Ishikawa (cell line): ENCODE measurements at regions not wholly inside any gene's neighbourhood (a gene's known extent, or its start where the extent isn't known, plus 50 kb on each side); places are given as distances from the start of the nearest gene placed in this dataset.

Experiments
- CEBPB ChIP-seq: IDR thresholded peaks from 2 replicates; pipeline ENCODE4 v1.6.1; 2012
- CREB1 ChIP-seq: IDR thresholded peaks from 2 replicates; pipeline ENCODE4 v1.6.1; 2012; ENCODE audit warnings: low read depth
- EGR1 ChIP-seq: IDR thresholded peaks from 2 replicates; pipeline ENCODE4 v1.6.1; 2012
- EP300 ChIP-seq: IDR thresholded peaks from 2 replicates; pipeline ENCODE4 v1.6.1; 2012; ENCODE audit warnings: borderline replicate concordance
- FOXM1 ChIP-seq: IDR thresholded peaks from 2 replicates; pipeline ENCODE4 v1.6.1; 2012; ENCODE audit warnings: low read depth, borderline replicate concordance
- MAX ChIP-seq: IDR thresholded peaks from 2 replicates; pipeline ENCODE4 v1.6.1; 2012
- NFIC ChIP-seq: IDR thresholded peaks from 2 replicates; pipeline ENCODE4 v1.6.1; 2012
- RAD21 ChIP-seq: IDR thresholded peaks from 2 replicates; pipeline ENCODE4 v1.6.1; 2012; ENCODE audit warnings: low read depth
- REST ChIP-seq: IDR thresholded peaks from 2 replicates; pipeline ENCODE4 v1.6.1; 2012; ENCODE audit warnings: low read depth, mild to moderate bottlenecking
- TAF1 ChIP-seq: IDR thresholded peaks from 2 replicates; pipeline ENCODE4 v1.6.1; 2012; ENCODE audit warnings: low read depth, mild to moderate bottlenecking
- TCF12 ChIP-seq: IDR thresholded peaks from 2 replicates; pipeline ENCODE4 v1.6.1; 2012; ENCODE audit warnings: low read depth
- TEAD4 ChIP-seq: IDR thresholded peaks from 2 replicates; pipeline ENCODE4 v1.6.1; 2012
- USF1 ChIP-seq: IDR thresholded peaks from 2 replicates; pipeline ENCODE4 v1.6.1; 2012
- YY1 ChIP-seq: IDR thresholded peaks from 2 replicates; pipeline ENCODE4 v1.6.1; 2012; ENCODE audit warnings: low read depth
- ZBTB7A ChIP-seq: IDR thresholded peaks from 2 replicates; pipeline ENCODE4 v1.6.1; 2012; ENCODE audit warnings: low read depth

- TF ChIP-seq RAD21 (no peak), CEBPB (no peak), EGR1 (no peak), TAF1 (no peak), ZBTB7A (no peak), FOXM1 (no peak), TEAD4 (no peak), MAX (no peak), USF1 (no peak), EP300 (no peak), TCF12 (no peak), REST (no peak), CREB1 (no peak), YY1 (no peak), NFIC (no peak)
Measured at GRCh38 chr11:112421879-112422278, 161.2 kb upstream of the PLET1 start.

- no peak for TF ChIP-seq MAX
- TF ChIP-seq REST: no peak
Measured at GRCh38 chr11:112425121-112425520, 164.5 kb upstream of the PLET1 start.

- TF ChIP-seq MAX (no peak), CREB1 (no peak), REST (no peak), TEAD4 (no peak), TCF12 (no peak), ZBTB7A (no peak), CEBPB (no peak), TAF1 (no peak), NFIC (no peak), USF1 (no peak), EGR1 (no peak), RAD21 (no peak), YY1 (no peak)
Measured at GRCh38 chr11:112437096-112437495, 176.4 kb upstream of the PLET1 start.

GRCh38 chr11:112439614-112440013 is 179.0 kb upstream of the PLET1 start:
- TF ChIP-seq NFIC: no peak
- TF ChIP-seq CEBPB: no peak
- no peak for TF ChIP-seq FOXM1
- no peak for TF ChIP-seq ZBTB7A
- no peak for TF ChIP-seq YY1
- TF ChIP-seq EP300: no peak
- TF ChIP-seq EGR1: no peak

- TF ChIP-seq TAF1 (no peak), ZBTB7A (no peak), REST (no peak), EGR1 (no peak), YY1 (no peak), CREB1 (no peak), RAD21 (peak; percentile 49)
Measured at GRCh38 chr11:112440518-112440917, 179.9 kb upstream of the PLET1 start.
